IPS DF 6.9 (cell line): ENCODE measurements at regions not wholly inside any gene's neighbourhood (a gene's known extent, or its start where the extent isn't known, plus 50 kb on each side); places are given as distances from the start of the nearest gene placed in this dataset.
"Not testable (repeated sequence)": the region's sequence is repeated elsewhere in the genome, so short reads cannot be mapped to it uniquely, and the experiment has no call there.

Experiments
- DNase-seq: peaks from one replicate; pipeline ENCODE4 v3.0.0-alpha.2; 2013; ENCODE audit warnings: low read depth, low spot score
- H3K27ac ChIP-seq: one replicate; pipeline ENCODE4 v1.5.1; 2013; ENCODE audit warnings: low read length, control low read depth
- H3K27me3 ChIP-seq: 2 replicates; pipeline ENCODE4 v1.6.1; 2013; ENCODE audit warnings: mild to moderate bottlenecking, low read length; ENCODE audit not compliant: control insufficient read depth, insufficient read depth
- H3K36me3 ChIP-seq: 2 replicates; pipeline ENCODE4 v1.6.1; 2013; ENCODE audit warnings: low read length; ENCODE audit not compliant: control insufficient read depth, insufficient read depth
- H3K4me1 ChIP-seq: 2 replicates; pipeline ENCODE4 v1.6.1; 2013; ENCODE audit warnings: low read length; ENCODE audit not compliant: control insufficient read depth, insufficient read depth
- H3K4me3 ChIP-seq: 2 replicates; pipeline ENCODE4 v1.5.1; 2013; ENCODE audit warnings: mild to moderate bottlenecking, low read length
- H3K9me3 ChIP-seq: 2 replicates; pipeline ENCODE4 v1.6.1; 2013; ENCODE audit warnings: low read length, inconsistent platforms; ENCODE audit not compliant: control insufficient read depth, insufficient read depth
- WGBS: extraction: QIAGEN DNeasy Blood & Tissue Kit; methylation state at CpG from one replicate; pipeline ENCODE4 v1.1.7; 2013; ENCODE audit warnings: mixed read lengths, missing lambda C conversion rate; ENCODE audit not compliant: insufficient read length, insufficient coverage; 5-methylcytosine and 5-hydroxymethylcytosine counted together

DNA sequence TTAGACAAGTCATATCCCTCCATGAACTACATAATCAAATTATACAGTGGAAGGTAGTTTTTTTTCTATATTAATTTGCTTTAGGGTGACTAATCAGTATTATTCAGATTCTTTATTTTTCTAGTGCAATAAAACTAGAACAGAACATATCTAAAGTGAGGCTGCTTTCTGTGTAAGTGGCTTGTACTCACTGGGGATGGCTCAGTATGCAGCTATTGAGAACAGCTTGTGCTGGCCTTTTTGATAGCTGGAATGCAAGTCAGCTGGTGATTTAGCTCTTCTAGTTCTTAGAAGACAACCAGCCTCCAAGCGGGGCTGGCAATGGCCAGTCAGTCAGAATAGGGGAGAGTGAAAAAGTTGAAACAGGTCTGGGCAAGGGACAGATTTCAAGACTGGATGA, 119.4 kb downstream of the BLID start:
- no peak for DNase-seq
- no CpG with 5 or more reads among the region's 1 CpG for WGBS
- Histone ChIP-seq H3K9me3 (no peaks in the 10 kb centered on the region), H3K4me1 (no peaks in the 10 kb centered on the region), H3K27me3 (no peaks in the 10 kb centered on the region), H3K36me3 (no peaks in the 10 kb centered on the region), H3K4me3 (no peak overlapping the region), H3K27ac (no peak overlapping the region)

DNA sequence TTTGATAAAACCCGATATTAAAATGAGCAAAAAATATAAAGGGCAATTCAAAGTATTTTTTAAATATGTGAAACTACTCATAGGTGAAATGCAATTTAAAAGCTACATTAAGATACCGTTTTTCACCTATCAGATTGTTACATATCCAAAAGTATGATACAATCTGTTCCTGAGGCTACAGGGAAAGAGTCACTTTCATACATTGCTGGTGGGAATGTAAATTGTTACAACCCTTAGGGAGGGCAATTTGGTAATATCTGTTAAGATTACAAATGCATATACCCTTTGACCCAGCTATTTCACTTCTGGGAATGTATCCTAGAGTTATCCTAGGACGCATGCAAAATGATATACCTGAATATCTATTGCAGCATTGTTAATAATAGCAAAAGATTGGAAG, 132.1 kb downstream of the BLID start:
- Histone ChIP-seq H3K4me3 (no peak overlapping the region), H3K9me3 (no peaks in the 10 kb centered on the region), H3K27me3 (no peaks in the 10 kb centered on the region), H3K27ac (no peak overlapping the region), H3K4me1 (no peaks in the 10 kb centered on the region), H3K36me3 (no peaks in the 10 kb centered on the region)
- DNase-seq: no peak
- no CpG with 5 or more reads among the region's 3 CpGs for WGBS

DNA sequence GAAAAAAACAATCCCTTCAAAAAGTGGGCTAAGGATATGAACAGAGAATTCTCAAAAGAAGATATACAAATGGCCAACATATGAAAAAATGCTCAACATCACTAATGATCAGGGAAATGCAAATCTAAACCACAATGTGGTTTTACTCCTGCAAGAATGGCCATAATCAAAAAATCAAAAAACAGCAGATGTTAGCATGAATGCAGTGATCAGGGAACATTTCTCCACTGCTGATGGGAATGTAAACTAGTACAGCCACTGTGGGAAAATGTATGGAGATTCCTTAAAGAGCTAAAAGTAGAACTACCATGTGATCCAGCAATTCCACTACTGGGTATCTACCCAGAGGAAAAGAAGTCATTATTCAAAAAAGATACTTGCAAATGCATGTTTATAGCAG, 138.1 kb downstream of the BLID start:
- H3K36me3 ChIP-seq, H3K27ac ChIP-seq, H3K9me3 ChIP-seq, DNase-seq, H3K4me3 ChIP-seq, H3K4me1 ChIP-seq, H3K27me3 ChIP-seq: not testable (repeated sequence)

DNA sequence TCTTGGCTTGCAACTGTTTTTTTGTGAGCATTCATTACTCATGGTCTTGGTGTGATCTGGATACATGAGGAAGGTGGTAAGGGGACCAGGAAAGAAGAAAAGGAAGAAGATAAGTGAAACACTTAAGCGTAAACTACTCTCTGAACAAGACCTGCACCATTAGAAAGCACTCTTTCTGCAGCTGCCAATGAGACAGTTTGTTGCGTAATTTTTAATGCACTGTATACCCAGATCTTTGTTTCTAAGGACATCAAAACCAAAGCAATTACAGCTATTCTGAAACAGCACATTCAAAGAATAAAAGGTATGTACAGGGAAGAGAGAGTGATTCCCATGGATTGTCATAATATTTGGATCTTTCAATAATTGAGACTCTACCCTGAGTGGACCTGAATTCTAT, 147.4 kb downstream of the BLID start:
- H3K9me3 ChIP-seq: no peaks in the 10 kb centered on the region
- no peaks in the 10 kb centered on the region for H3K4me1 ChIP-seq
- no CpG with 5 or more reads among the region's 2 CpGs for WGBS
- no peak for DNase-seq
- no peaks in the 10 kb centered on the region for H3K36me3 ChIP-seq
- no peaks in the 10 kb centered on the region for H3K27me3 ChIP-seq
- H3K4me3 ChIP-seq: no peak overlapping the region
- H3K27ac ChIP-seq: no peak overlapping the region

DNA sequence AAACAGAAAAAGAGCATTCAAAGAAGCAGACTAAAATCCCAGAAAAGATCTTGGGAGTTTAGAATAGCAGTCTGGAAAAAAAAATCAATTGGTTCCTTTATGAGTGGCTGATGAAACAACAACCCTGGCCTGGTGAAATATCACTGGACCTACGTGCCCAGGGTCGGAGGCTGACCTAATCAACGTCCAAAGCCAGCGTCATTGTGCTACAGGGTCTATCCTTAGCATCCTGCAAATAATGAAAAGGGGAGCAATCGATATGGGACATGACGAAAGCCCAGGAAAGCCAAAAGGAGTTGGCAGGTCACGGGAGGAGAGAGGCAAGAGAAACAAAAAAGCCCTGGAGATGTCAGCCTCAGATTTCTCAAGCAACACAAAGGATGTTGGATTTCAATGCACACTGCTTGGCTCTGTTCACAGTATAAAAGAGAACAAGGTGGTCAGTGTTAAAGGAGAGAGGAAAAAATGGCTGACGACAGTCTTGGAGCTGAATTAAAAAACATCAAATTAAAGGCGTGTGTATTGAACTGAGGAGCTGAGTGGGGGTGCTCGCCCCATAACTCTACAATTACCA, 148.8 kb downstream of the BLID start:
- no peaks in the 10 kb centered on the region for H3K9me3 ChIP-seq
- no peaks in the 10 kb centered on the region for H3K27me3 ChIP-seq
- H3K4me1 ChIP-seq: no peaks in the 10 kb centered on the region
- no peak overlapping the region for H3K27ac ChIP-seq
- H3K36me3 ChIP-seq: no peaks in the 10 kb centered on the region
- no CpG with 5 or more reads among the region's 10 CpGs for WGBS
- no peak for DNase-seq
- no peak overlapping the region for H3K4me3 ChIP-seq

DNA sequence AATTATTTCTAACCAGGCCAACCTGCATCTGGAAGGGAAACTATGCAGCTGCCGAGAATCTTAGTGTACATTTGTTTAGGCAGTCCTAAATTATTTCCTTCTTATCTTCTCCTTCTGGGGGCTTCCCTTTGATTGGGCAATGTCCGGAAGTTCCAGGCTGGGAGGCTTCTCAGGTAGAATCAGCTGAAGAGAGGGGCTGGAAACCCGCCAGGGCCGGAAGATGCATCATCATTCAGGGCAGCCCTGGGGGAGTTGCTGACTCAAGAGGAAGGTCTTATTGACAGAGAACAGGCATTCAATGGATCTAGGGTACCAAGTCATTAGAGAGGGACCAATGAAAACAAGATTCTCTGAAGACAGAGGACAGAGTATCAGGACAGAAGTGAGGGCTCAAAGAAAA, 150.7 kb downstream of the BLID start:
- Histone ChIP-seq H3K27ac (no peak overlapping the region), H3K36me3 (no peaks in the 10 kb centered on the region), H3K4me3 (no peak overlapping the region), H3K4me1 (no peaks in the 10 kb centered on the region), H3K27me3 (no peaks in the 10 kb centered on the region), H3K9me3 (no peaks in the 10 kb centered on the region)
- DNase-seq: no peak
- no CpG with 5 or more reads among the region's 4 CpGs for WGBS

DNA sequence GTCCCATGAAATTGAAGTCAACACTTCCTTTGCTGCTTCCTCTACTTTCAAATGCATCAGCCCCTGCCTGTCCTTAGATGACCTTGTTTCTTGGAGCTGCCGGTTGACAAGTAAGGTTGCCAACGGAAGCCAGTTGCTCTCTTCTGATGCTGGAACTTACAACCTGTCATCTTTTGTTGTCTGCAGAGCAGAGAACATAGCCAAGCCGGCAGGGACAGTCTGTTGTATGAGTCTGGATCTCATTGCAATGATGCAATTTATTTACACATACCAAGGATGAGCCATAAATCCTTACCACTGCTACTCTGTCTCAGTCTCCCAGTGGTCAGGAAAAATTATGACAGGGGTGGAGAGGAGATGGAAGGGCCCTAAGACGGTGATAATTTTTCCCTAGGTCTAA, 151.4 kb downstream of the BLID start:
- no peaks in the 10 kb centered on the region for H3K4me1 ChIP-seq
- no peak overlapping the region for H3K27ac ChIP-seq
- WGBS: no CpG with 5 or more reads among the region's 4 CpGs
- H3K4me3 ChIP-seq: no peak overlapping the region
- no peak for DNase-seq
- no peaks in the 10 kb centered on the region for H3K27me3 ChIP-seq
- no peaks in the 10 kb centered on the region for H3K36me3 ChIP-seq
- H3K9me3 ChIP-seq: no peaks in the 10 kb centered on the region

DNA sequence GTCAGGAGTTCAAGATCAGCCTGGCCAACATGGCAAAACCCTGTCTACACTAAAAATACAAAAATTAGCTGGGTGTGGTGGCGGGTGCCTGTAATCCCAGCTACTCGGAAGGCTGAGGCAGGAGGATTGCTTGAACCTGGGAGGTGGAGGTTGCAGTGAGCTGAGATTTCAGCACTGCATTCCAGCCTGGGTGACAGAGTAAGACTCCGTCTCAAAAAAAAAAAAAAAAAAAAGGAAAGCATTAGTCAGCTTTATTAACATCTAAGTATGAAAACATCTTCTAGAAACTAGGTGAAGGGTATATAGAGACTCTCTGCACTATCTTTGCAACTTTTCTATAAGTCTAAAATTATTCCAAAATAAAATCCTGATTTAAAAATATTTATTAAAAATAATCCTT, 152.2 kb downstream of the BLID start:
- no CpG with 5 or more reads among the region's 3 CpGs for WGBS

DNA sequence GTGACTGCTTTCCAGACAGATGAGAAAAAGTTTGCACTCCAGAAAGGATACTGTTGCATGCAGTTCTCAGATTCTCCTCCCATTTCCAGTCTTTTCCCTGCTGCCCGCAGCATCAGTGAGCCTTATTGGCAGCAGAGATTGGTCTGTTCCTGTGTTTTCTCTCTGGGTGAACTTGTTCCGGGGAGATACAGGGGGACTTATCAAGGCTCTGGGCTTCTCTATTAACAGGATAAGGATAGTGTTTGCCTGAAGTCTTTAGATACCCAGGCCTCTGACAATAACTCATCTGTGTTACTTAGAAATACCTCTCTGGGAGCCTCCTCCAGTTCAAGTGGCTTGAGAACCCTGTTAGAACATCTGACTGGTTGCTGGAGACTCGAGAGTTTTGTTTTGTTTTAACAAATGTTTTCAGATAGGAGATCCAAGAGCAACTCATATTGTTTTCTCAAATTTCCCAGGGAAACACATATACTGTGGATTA, 154.7 kb downstream of the BLID start:
- WGBS: no CpG with 5 or more reads among the region's 3 CpGs
- no peaks in the 10 kb centered on the region for H3K36me3 ChIP-seq
- DNase-seq: no peak
- H3K4me1 ChIP-seq: no peaks in the 10 kb centered on the region; the same call in 1 of the 2 replicates
- no peak overlapping the region for H3K4me3 ChIP-seq
- no peaks in the 10 kb centered on the region for H3K9me3 ChIP-seq
- H3K27me3 ChIP-seq: no peaks in the 10 kb centered on the region
- H3K27ac ChIP-seq: no peak overlapping the region

More for the DNA sequence above, 152.2 kb downstream of the BLID start:
- not testable (repeated sequence) for H3K9me3 ChIP-seq, H3K4me3 ChIP-seq, H3K27ac ChIP-seq, H3K27me3 ChIP-seq, H3K36me3 ChIP-seq, H3K4me1 ChIP-seq, DNase-seq

DNA sequence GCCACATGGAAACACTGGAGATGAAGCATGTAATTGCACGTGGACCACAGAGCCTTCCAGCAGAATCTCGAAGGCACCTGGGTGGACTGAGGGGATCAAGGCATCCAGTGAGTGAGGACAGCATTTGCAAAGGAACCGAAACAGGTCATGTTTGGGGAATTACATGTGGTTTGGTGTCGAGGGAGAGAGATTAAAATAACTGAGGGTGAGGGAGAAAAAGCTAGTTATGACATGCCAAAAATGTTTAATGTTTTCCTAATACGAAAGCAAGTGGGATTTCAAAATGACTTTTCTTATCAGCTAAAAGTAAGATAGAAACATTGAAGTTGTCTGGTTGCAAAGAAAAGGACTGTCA, 157.1 kb downstream of the BLID start:
- Histone ChIP-seq H3K27me3 (no peaks in the 10 kb centered on the region), H3K4me3 (no peak overlapping the region), H3K36me3 (no peaks in the 10 kb centered on the region), H3K27ac (no peak overlapping the region), H3K4me1 (no peaks in the 10 kb centered on the region; the same call in 1 of the 2 replicates), H3K9me3 (no peaks in the 10 kb centered on the region)
- no peak for DNase-seq
- no CpG with 5 or more reads among the region's 5 CpGs for WGBS

DNA sequence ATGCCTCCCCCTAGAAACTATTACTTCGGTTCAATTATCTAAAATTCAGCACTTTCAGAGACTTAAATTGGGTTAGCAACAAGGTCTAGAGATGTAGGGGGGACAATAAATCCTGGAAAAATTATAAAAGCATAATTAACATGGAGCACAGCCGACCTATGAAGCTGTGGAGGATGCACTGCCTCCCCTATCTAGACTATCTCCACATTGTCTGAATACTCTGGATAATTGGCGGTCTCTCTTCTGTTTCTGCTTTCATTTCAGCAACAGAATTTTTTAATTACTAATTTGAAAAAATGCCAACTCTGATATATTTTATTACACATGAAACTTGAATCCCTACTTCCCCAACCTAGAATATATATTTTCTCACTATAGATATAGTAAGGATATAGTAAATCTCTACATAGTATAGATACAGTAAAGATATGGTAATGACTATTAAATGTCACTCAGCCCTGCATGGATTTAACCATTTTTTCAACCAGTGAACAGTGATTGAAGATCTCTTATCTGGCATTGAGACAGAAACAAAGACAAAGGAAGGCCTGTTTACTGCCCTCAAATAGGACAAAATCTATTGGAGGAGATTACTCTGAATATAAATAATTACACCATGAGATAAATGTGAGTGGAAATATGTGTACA, 157.6 kb downstream of the BLID start:
- Histone ChIP-seq H3K27me3 (no peaks in the 10 kb centered on the region), H3K9me3 (no peaks in the 10 kb centered on the region), H3K4me1 (no peaks in the 10 kb centered on the region; the same call in 1 of the 2 replicates), H3K27ac (no peak overlapping the region), H3K36me3 (no peaks in the 10 kb centered on the region), H3K4me3 (no peak overlapping the region)
- DNase-seq: no peak
- no CpG with 5 or more reads among the region's 3 CpGs for WGBS
